GM23248 (cell line): ENCODE measurements at regions not wholly inside any gene's neighbourhood (a gene's known extent, or its start where the extent isn't known, plus 50 kb on each side); places are given as distances from the start of the nearest gene placed in this dataset.

Source experiments
- EZH2 ChIP-seq: fragments of 200-600 bp; sonication (generic); IDR thresholded peaks from 2 replicates; pipeline ENCODE4 v1.6.1; 2018; ENCODE audit warnings: antibody characterized with exemption, mild to moderate bottlenecking; ENCODE audit not compliant: insufficient read depth, poor library complexity, severe bottlenecking
- EZH2phosphoT487 ChIP-seq: fragments of 200-600 bp; sonication (generic); IDR thresholded peaks from 2 replicates; pipeline ENCODE4 v1.6.1; 2018; ENCODE audit warnings: antibody characterized with exemption, moderate library complexity, mild to moderate bottlenecking, low read depth; ENCODE audit not compliant: insufficient read depth

- TF ChIP-seq EZH2 (no peak), EZH2phosphoT487 (no peak)
These were observed 114.2 kb upstream of the FAT4 start for GRCh38 chr4:125200556-125200955.
